ENCODE measurements at regions not wholly inside any gene's neighbourhood (a gene's known extent, or its start where the extent isn't known, plus 50 kb on each side); places are given as distances from the start of the nearest gene placed in this dataset.

GRCh38 chr9:86519066-86519615 lies 164.9 kb upstream of the TUT7 start:
- intact Hi-C loops (cut with micrococcal nuclease; ENCODE audit: unreplicated experiment): no loop called here
- BruUV-seq (replicated peaks): no TSS peak
- no peak overlapping the region for H3K27ac ChIP-seq (ENCODE audit: extremely low read length, insufficient read depth, low read length)
- H3K79me2 ChIP-seq (ENCODE audit: insufficient read depth, low read length): no peaks in the 10 kb centered on the region
- POLR2A ChIA-PET: no interaction called here
- ATAC-seq: no peak
- H3K4me1 ChIP-seq (ENCODE audit: insufficient read depth, low read length): no peaks in the 10 kb centered on the region
- FAIRE-seq: no peak
- no peaks in the 10 kb centered on the region for H3K36me3 ChIP-seq (replicated peaks in 1 of 2; ENCODE audit: control insufficient read depth in 1 of 2, insufficient read depth in 2 of 2, low read length in 2 of 2)
- peaks cover 0 to 8% of the 10 kb centered on the region in 2 experiments; a peak in 2 of 5 replicates for H3K27me3 ChIP-seq (ENCODE audit: control insufficient read depth in 1 of 2, insufficient read depth in 2 of 2, low read length in 2 of 2)
- H3K9me3 ChIP-seq (ENCODE audit: low read length): no peaks in the 10 kb centered on the region
- CTCF ChIA-PET (ENCODE audit: low intra/inter-chr PET ratio, low total read pairs): no interaction called here
- H3K4me3 ChIP-seq (replicated peaks in 1 of 3; ENCODE audit: insufficient read depth in 1 of 3, low read depth in 2 of 3, low read length in 3 of 3): no peak overlapping the region
- no peak overlapping the region for H2AFZ ChIP-seq (ENCODE audit: low read length)
- in situ Hi-C loops (cut with HindIII; ENCODE audit: extremely low pct_ligation_motif_present, low pct_unique_long_range_greater_than_20kb): no loop called here
- TF ChIP-seq MZF1 (CRISPR knock-in tag; IDR thresholded peaks at IDR 0.05; ENCODE audit: borderline replicate concordance) (no peak), TOE1 (CRISPR knock-in tag; IDR thresholded peaks at IDR 0.05) (no peak), MNT (IDR thresholded peaks at IDR 0.05) (no peak), NFYB (CRISPR knock-in tag; IDR thresholded peaks at IDR 0.05) (no peak), PHF21A (CRISPR knock-in tag; IDR thresholded peaks at IDR 0.05) (no peak), ZNF83 (CRISPR knock-in tag; IDR thresholded peaks at IDR 0.05; ENCODE audit: borderline replicate concordance) (no peak), ZNF431 (CRISPR knock-in tag; IDR thresholded peaks at IDR 0.05; ENCODE audit: borderline replicate concordance, low read depth) (no peak)
- no peak overlapping the region for H3K4me2 ChIP-seq (ENCODE audit: low read depth, low read length)
- no peak for DNase-seq (ENCODE audit: low spot score)
- H4K20me1 ChIP-seq (ENCODE audit: insufficient read depth, low read length): no peaks in the 10 kb centered on the region
- no peak overlapping the region for H3K9ac ChIP-seq (ENCODE audit: insufficient read depth, low read depth, low read length)

GRCh38 chr9:86517475-86517874 lies 163.3 kb upstream of the TUT7 start:
- H3K4me3 ChIP-seq (replicated peaks in 1 of 3; ENCODE audit: insufficient read depth in 1 of 3, low read depth in 2 of 3, low read length in 3 of 3): no peak overlapping the region
- H3K9me3 ChIP-seq (ENCODE audit: low read length): no peaks in the 10 kb centered on the region
- H3K4me1 ChIP-seq (ENCODE audit: insufficient read depth, low read length): no peaks in the 10 kb centered on the region
- no peak overlapping the region for H2AFZ ChIP-seq (ENCODE audit: low read length)
- H3K27ac ChIP-seq (ENCODE audit: extremely low read length, insufficient read depth, low read length): no peak overlapping the region
- no peaks in the 10 kb centered on the region for H3K36me3 ChIP-seq (replicated peaks in 1 of 2; ENCODE audit: control insufficient read depth in 1 of 2, insufficient read depth in 2 of 2, low read length in 2 of 2)
- intact Hi-C loops (cut with micrococcal nuclease; ENCODE audit: unreplicated experiment) (no loop called here), in situ Hi-C loops (cut with HindIII; ENCODE audit: extremely low pct_ligation_motif_present, low pct_unique_long_range_greater_than_20kb) (no loop called here)
- peaks cover 2 to 15% of the 10 kb centered on the region in 2 experiments; a peak in 2 of 5 replicates for H3K27me3 ChIP-seq (ENCODE audit: control insufficient read depth in 1 of 2, insufficient read depth in 2 of 2, low read length in 2 of 2)
- no peaks in the 10 kb centered on the region for H3K79me2 ChIP-seq (ENCODE audit: insufficient read depth, low read length)
- H3K4me2 ChIP-seq (ENCODE audit: low read depth, low read length): no peak overlapping the region
- ATAC-seq (no peak), DNase-seq (ENCODE audit: low spot score) (no peak), FAIRE-seq (no peak)
- ChIA-PET CTCF (ENCODE audit: low intra/inter-chr PET ratio, low total read pairs) (no interaction called here), POLR2A (no interaction called here)
- H4K20me1 ChIP-seq (ENCODE audit: insufficient read depth, low read length): no peaks in the 10 kb centered on the region
- H3K9ac ChIP-seq (ENCODE audit: insufficient read depth, low read depth, low read length): no peak overlapping the region
- no TSS peak for BruUV-seq (replicated peaks)
- WGBS (ENCODE audit: low lambda C conversion rate): 0% methylated on average over 1 of the region's 1 CpG
- TF ChIP-seq ZNF383 (CRISPR knock-in tag; IDR thresholded peaks at IDR 0.05; ENCODE audit: borderline replicate concordance) (no peak), THRA (CRISPR knock-in tag; IDR thresholded peaks at IDR 0.05; ENCODE audit: borderline replicate concordance) (no peak), ZNF503 (CRISPR knock-in tag; IDR thresholded peaks at IDR 0.05) (no peak), MAFF (IDR thresholded peaks at IDR 0.05; ENCODE audit: low read depth, low read length) (no peak), LRRFIP1 (CRISPR knock-in tag; conservative IDR thresholded peaks at IDR 0.05) (no peak)

All from HepG2 (cell line).